Liver (tissue), 3 donors: ENCODE measurements at regions not wholly inside any gene's neighbourhood (a gene's known extent, or its start where the extent isn't known, plus 50 kb on each side); places are given as distances from the start of the nearest gene placed in this dataset.

Source experiments
- RAD21 ChIP-seq, 2 donors: IDR thresholded peaks; 2 replicates each; pipeline ENCODE4 v1.6.1; 2016; ENCODE audit warnings: antibody characterized with exemption in 2 of 2, mild to moderate bottlenecking in 2 of 2
- YY1 ChIP-seq: IDR thresholded peaks from 2 replicates; pipeline ENCODE4 v1.6.1; 2016; ENCODE audit warnings: antibody characterized with exemption, mild to moderate bottlenecking
- TF ChIP-seq, protein P1 (sequence below): fragments of 150-350 bp; IDR thresholded peaks from 2 replicates; pipeline ENCODE4 v1.5.1; 2017; ENCODE audit warnings: improper control_type of control experiment, low read depth, low read length; ENCODE audit not compliant: missing input control
- donor health status: healthy.
- donor health status: healthy.

GRCh38 chrX:118221270-118221669, 104.7 kb upstream of the KLHL13 start:
- TF ChIP-seq RAD21 (IDR thresholded peaks at IDR 0.05) (no peak), YY1 (no peak)
- TF ChIP-seq, protein P1, sequence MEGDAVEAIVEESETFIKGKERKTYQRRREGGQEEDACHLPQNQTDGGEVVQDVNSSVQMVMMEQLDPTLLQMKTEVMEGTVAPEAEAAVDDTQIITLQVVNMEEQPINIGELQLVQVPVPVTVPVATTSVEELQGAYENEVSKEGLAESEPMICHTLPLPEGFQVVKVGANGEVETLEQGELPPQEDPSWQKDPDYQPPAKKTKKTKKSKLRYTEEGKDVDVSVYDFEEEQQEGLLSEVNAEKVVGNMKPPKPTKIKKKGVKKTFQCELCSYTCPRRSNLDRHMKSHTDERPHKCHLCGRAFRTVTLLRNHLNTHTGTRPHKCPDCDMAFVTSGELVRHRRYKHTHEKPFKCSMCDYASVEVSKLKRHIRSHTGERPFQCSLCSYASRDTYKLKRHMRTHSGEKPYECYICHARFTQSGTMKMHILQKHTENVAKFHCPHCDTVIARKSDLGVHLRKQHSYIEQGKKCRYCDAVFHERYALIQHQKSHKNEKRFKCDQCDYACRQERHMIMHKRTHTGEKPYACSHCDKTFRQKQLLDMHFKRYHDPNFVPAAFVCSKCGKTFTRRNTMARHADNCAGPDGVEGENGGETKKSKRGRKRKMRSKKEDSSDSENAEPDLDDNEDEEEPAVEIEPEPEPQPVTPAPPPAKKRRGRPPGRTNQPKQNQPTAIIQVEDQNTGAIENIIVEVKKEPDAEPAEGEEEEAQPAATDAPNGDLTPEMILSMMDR: no peak
